ENCODE measurements at regions not wholly inside any gene's neighbourhood (a gene's known extent, or its start where the extent isn't known, plus 50 kb on each side); places are given as distances from the start of the nearest gene placed in this dataset.

GRCh38 chr4:23353200-23353599 is 536.6 kb downstream of the PPARGC1A start:
- H3K79me2 ChIP-seq (ENCODE audit: control insufficient read depth, insufficient read depth, low read length): no peaks in the 10 kb centered on the region
- no peaks in the 10 kb centered on the region for H3K9me3 ChIP-seq (ENCODE audit: control insufficient read depth, insufficient read depth, low read depth, low read length)
- DNase-seq (ENCODE audit: low read depth in 2 of 2): no peak
- no peaks in the 10 kb centered on the region for H3K4me1 ChIP-seq (ENCODE audit: control insufficient read depth, extremely low read depth, insufficient read depth, low read length)
- H3K27me3 ChIP-seq (ENCODE audit: control insufficient read depth, insufficient read depth, low read length): no peaks in the 10 kb centered on the region
- no peak overlapping the region for H3K9ac ChIP-seq (ENCODE audit: insufficient read depth, low read length)
- no peak overlapping the region for H3K27ac ChIP-seq (ENCODE audit: insufficient read depth, low read length)
- H4K20me1 ChIP-seq (ENCODE audit: control insufficient read depth, extremely low read depth, insufficient read depth, low read length): no peaks in the 10 kb centered on the region
- H3K4me2 ChIP-seq (ENCODE audit: extremely low read depth, insufficient read depth, low read length): no peak overlapping the region
- no peak overlapping the region for H3K4me3 ChIP-seq (replicated peaks in 1 of 4; ENCODE audit: control extremely low read depth in 1 of 4, insufficient read depth in 1 of 4, low read depth in 3 of 4, low read length in 4 of 4)
- no peak overlapping the region for H2AFZ ChIP-seq (ENCODE audit: low read length)
- no peaks in the 10 kb centered on the region for H3K36me3 ChIP-seq (ENCODE audit: control insufficient read depth, insufficient read depth, low read length)
- no peak for TF ChIP-seq EZH2 (IDR thresholded peaks at IDR 0.05; ENCODE audit: low read length, missing control alignments)
- TF ChIP-seq CTCF (conservative IDR thresholded peaks at IDR 0.05 in 1 of 2, IDR thresholded peaks at IDR 0.05 in 1 of 2; ENCODE audit: low read depth in 1 of 2, low read length in 2 of 2): no peak

GRCh38 chr4:23348789-23349498 is 540.9 kb downstream of the PPARGC1A start:
- Histone ChIP-seq H3K9me3 (ENCODE audit: control insufficient read depth, insufficient read depth, low read depth, low read length) (no peaks in the 10 kb centered on the region), H3K4me3 (replicated peaks in 1 of 4; ENCODE audit: control extremely low read depth in 1 of 4, insufficient read depth in 1 of 4, low read depth in 3 of 4, low read length in 4 of 4) (no peak overlapping the region), H3K9ac (ENCODE audit: insufficient read depth, low read length) (no peak overlapping the region), H3K4me2 (ENCODE audit: extremely low read depth, insufficient read depth, low read length) (no peak overlapping the region), H2AFZ (ENCODE audit: low read length) (no peak overlapping the region), H3K27me3 (ENCODE audit: control insufficient read depth, insufficient read depth, low read length) (no peaks in the 10 kb centered on the region), H3K79me2 (ENCODE audit: control insufficient read depth, insufficient read depth, low read length) (no peaks in the 10 kb centered on the region), H3K4me1 (ENCODE audit: control insufficient read depth, extremely low read depth, insufficient read depth, low read length) (no peaks in the 10 kb centered on the region), H3K36me3 (ENCODE audit: control insufficient read depth, insufficient read depth, low read length) (no peaks in the 10 kb centered on the region), H4K20me1 (ENCODE audit: control insufficient read depth, extremely low read depth, insufficient read depth, low read length) (no peaks in the 10 kb centered on the region), H3K27ac (ENCODE audit: insufficient read depth, low read length) (no peak overlapping the region)
- no peak for DNase-seq (ENCODE audit: low read depth in 2 of 2)
- TF ChIP-seq EZH2 (IDR thresholded peaks at IDR 0.05; ENCODE audit: low read length, missing control alignments) (no peak), CTCF (conservative IDR thresholded peaks at IDR 0.05 in 1 of 2, IDR thresholded peaks at IDR 0.05 in 1 of 2; ENCODE audit: low read depth in 1 of 2, low read length in 2 of 2) (no peak)

- TF ChIP-seq CTCF (conservative IDR thresholded peaks at IDR 0.05 in 1 of 2, IDR thresholded peaks at IDR 0.05 in 1 of 2; ENCODE audit: low read depth in 1 of 2, low read length in 2 of 2) (peak in 1 of 2 donors; percentile 15), EZH2 (IDR thresholded peaks at IDR 0.05; ENCODE audit: low read length, missing control alignments) (no peak)
- no peak overlapping the region for H3K4me2 ChIP-seq (ENCODE audit: extremely low read depth, insufficient read depth, low read length)
- no peaks in the 10 kb centered on the region for H3K9me3 ChIP-seq (ENCODE audit: control insufficient read depth, insufficient read depth, low read depth, low read length)
- H2AFZ ChIP-seq (ENCODE audit: low read length): no peak overlapping the region
- no peaks in the 10 kb centered on the region for H3K79me2 ChIP-seq (ENCODE audit: control insufficient read depth, insufficient read depth, low read length)
- no peaks in the 10 kb centered on the region for H3K27me3 ChIP-seq (ENCODE audit: control insufficient read depth, insufficient read depth, low read length)
- no peak overlapping the region for H3K4me3 ChIP-seq (replicated peaks in 1 of 4; ENCODE audit: control extremely low read depth in 1 of 4, insufficient read depth in 1 of 4, low read depth in 3 of 4, low read length in 4 of 4)
- H3K9ac ChIP-seq (ENCODE audit: insufficient read depth, low read length): no peak overlapping the region
- H4K20me1 ChIP-seq (ENCODE audit: control insufficient read depth, extremely low read depth, insufficient read depth, low read length): no peaks in the 10 kb centered on the region
- H3K27ac ChIP-seq (ENCODE audit: insufficient read depth, low read length): no peak overlapping the region
- no peaks in the 10 kb centered on the region for H3K36me3 ChIP-seq (ENCODE audit: control insufficient read depth, insufficient read depth, low read length)
- DNase-seq (ENCODE audit: low read depth in 2 of 2): no peak
- no peaks in the 10 kb centered on the region for H3K4me1 ChIP-seq (ENCODE audit: control insufficient read depth, extremely low read depth, insufficient read depth, low read length)
Measured at GRCh38 chr4:23337292-23337691, 552.6 kb downstream of the PPARGC1A start.

Measured in fibroblast of lung (primary cell).